DND-41 (cell line): ENCODE measurements at regions not wholly inside any gene's neighbourhood (a gene's known extent, or its start where the extent isn't known, plus 50 kb on each side); places are given as distances from the start of the nearest gene placed in this dataset.

Experiments used
- ATAC-seq: fragments of 200-7000 bp; cut with Tn5 transposase; 3 replicates; pipeline ENCODE4 v1.9.1; 2021; ENCODE audit warnings: low read depth; ENCODE audit not compliant: insufficient read depth
- DNase-seq: peaks from one replicate; pipeline ENCODE4 v3.0.0-alpha.2; 2020
- H2AFZ ChIP-seq: 2 replicates; pipeline ENCODE4 v1.6.0; 2012; ENCODE audit warnings: low read depth, low read length
- H3K27ac ChIP-seq: 2 replicates; pipeline ENCODE4 v1.5.1; 2012; ENCODE audit warnings: low read length, inconsistent platforms
- H3K27me3 ChIP-seq: fragments of 200-600 bp; sonication (generic); 2 replicates; pipeline ENCODE4 v1.6.0; 2012; ENCODE audit warnings: low read length, mild to moderate bottlenecking, inconsistent platforms; ENCODE audit not compliant: insufficient read depth, poor library complexity
- H3K36me3 ChIP-seq: 2 replicates; pipeline ENCODE4 v1.5.1; 2012; ENCODE audit warnings: low read length, inconsistent platforms; ENCODE audit not compliant: insufficient read depth
- H3K4me1 ChIP-seq: 2 replicates; pipeline ENCODE4 v1.5.1; 2012; ENCODE audit warnings: mild to moderate bottlenecking, low read length; ENCODE audit not compliant: insufficient read depth
- H3K4me2 ChIP-seq: 2 replicates; pipeline ENCODE4 v1.6.0; 2012; ENCODE audit warnings: mild to moderate bottlenecking, moderate library complexity, low read length, inconsistent platforms; ENCODE audit not compliant: insufficient read depth
- H3K4me3 ChIP-seq, 2 experiments: fragments of 200-600 bp in 1 of 2; shearing (Covaris generic) in 1 of 2; 2 replicates each; pipeline ENCODE4 v1.5.1; 2012 to 2016; ENCODE audit warnings: inconsistent platforms in 2 of 2, low read length in 2 of 2, mild to moderate bottlenecking in 2 of 2, low read depth in 1 of 2, moderate library complexity in 1 of 2
- H3K79me2 ChIP-seq: 2 replicates; pipeline ENCODE4 v1.6.0; 2012; ENCODE audit warnings: low read length, inconsistent platforms; ENCODE audit not compliant: insufficient read depth
- H3K9ac ChIP-seq: 2 replicates; pipeline ENCODE4 v1.6.0; 2012; ENCODE audit warnings: low read depth, mild to moderate bottlenecking, inconsistent platforms, low read length, moderate library complexity
- H3K9me3 ChIP-seq: 2 replicates; pipeline ENCODE4 v1.5.1; 2012; ENCODE audit warnings: low read length, moderate library complexity, mild to moderate bottlenecking, inconsistent platforms; ENCODE audit not compliant: insufficient read depth, severe bottlenecking
- H4K20me1 ChIP-seq: 2 replicates; pipeline ENCODE4 v1.6.0; 2012; ENCODE audit warnings: low read length; ENCODE audit not compliant: insufficient read depth
- EZH2 ChIP-seq: IDR thresholded peaks from 3 replicates; pipeline ENCODE4 v1.6.1; 2012; ENCODE audit warnings: borderline replicate concordance, low read depth, mild to moderate bottlenecking, moderate library complexity, low read length, inconsistent platforms; ENCODE audit not compliant: severe bottlenecking
- TF ChIP-seq, protein P1 (sequence below): IDR thresholded peaks from 2 replicates; pipeline ENCODE4 v1.5.1; 2012; ENCODE audit warnings: borderline replicate concordance, low read length, moderate library complexity, mild to moderate bottlenecking; ENCODE audit not compliant: poor library complexity, severe bottlenecking; ENCODE audit errors: extremely low read depth

DNA sequence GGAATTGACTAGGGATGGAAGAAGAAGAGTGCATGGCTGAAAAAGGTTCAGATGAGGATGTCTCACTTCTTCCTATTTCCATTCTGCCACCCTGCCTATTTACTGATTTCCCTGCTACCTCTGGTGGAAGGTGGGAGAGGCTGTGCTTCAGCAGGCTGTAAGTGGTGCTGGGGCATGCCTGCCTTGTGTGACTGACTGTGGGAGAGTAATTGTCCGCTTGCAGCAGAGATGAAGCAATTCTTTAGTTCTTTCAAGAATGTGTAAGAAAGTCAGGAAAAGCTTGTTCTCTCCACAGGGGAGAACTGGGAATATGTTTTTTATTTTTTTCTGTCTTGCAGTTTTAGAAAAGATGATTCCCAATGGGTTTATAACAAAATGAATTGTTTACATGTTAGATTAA, 72.5 kb upstream of the NYAP2 start:
- Histone ChIP-seq H3K27me3 (no peaks in the 10 kb centered on the region), H2AFZ (no peak overlapping the region), H3K36me3 (no peaks in the 10 kb centered on the region), H3K9ac (no peak overlapping the region), H3K9me3 (no peaks in the 10 kb centered on the region), H3K27ac (no peak overlapping the region), H3K4me2 (no peak overlapping the region), H3K79me2 (no peaks in the 10 kb centered on the region), H3K4me3 (no peak overlapping the region), H4K20me1 (no peaks in the 10 kb centered on the region), H3K4me1 (no peaks in the 10 kb centered on the region)
- ATAC-seq (no peak), DNase-seq (no peak)
- TF ChIP-seq EZH2: no peak
- TF ChIP-seq, protein P1, sequence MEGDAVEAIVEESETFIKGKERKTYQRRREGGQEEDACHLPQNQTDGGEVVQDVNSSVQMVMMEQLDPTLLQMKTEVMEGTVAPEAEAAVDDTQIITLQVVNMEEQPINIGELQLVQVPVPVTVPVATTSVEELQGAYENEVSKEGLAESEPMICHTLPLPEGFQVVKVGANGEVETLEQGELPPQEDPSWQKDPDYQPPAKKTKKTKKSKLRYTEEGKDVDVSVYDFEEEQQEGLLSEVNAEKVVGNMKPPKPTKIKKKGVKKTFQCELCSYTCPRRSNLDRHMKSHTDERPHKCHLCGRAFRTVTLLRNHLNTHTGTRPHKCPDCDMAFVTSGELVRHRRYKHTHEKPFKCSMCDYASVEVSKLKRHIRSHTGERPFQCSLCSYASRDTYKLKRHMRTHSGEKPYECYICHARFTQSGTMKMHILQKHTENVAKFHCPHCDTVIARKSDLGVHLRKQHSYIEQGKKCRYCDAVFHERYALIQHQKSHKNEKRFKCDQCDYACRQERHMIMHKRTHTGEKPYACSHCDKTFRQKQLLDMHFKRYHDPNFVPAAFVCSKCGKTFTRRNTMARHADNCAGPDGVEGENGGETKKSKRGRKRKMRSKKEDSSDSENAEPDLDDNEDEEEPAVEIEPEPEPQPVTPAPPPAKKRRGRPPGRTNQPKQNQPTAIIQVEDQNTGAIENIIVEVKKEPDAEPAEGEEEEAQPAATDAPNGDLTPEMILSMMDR: no peak

- Histone ChIP-seq H3K4me3 (no peak overlapping the region), H3K27me3 (no peaks in the 10 kb centered on the region), H3K9me3 (peaks cover 6% of the 10 kb centered on the region), H3K9ac (no peak overlapping the region), H3K79me2 (no peaks in the 10 kb centered on the region), H3K36me3 (no peaks in the 10 kb centered on the region), H3K4me2 (no peak overlapping the region), H2AFZ (no peak overlapping the region), H3K4me1 (no peaks in the 10 kb centered on the region), H3K27ac (no peak overlapping the region), H4K20me1 (no peaks in the 10 kb centered on the region)
- DNase-seq (no peak), ATAC-seq (no peak)
- TF ChIP-seq, protein P1: no peak
- TF ChIP-seq EZH2: no peak
Measured at GRCh38 chr2:225319872-225320271, 79.6 kb upstream of the NYAP2 start.

DNA sequence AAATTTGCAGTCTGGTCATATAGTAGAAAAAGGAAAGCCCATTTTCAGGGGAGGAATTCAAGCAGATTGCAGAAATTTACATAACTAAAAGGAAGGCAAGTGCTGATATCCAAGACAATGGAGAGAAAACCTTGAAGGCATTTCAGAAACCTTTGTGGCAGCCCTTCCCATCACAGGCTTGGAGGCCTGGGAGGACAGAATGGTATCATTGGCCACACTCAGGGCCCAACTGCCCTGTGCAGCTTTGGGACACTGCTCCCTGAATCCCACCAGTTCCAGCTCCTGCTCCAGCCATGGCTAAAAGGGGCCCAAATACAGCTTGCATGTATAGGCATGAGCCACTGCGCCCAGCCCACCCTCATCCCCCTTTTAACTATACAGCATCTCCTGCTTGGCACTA, 81.1 kb upstream of the NYAP2 start:
- Histone ChIP-seq H3K4me1 (no peaks in the 10 kb centered on the region), H3K4me2 (no peak overlapping the region), H3K79me2 (no peaks in the 10 kb centered on the region), H3K9ac (no peak overlapping the region), H3K36me3 (no peaks in the 10 kb centered on the region), H3K27ac (no peak overlapping the region), H3K27me3 (no peaks in the 10 kb centered on the region), H4K20me1 (no peaks in the 10 kb centered on the region), H3K9me3 (peaks cover 6% of the 10 kb centered on the region), H3K4me3 (no peak overlapping the region), H2AFZ (no peak overlapping the region)
- DNase-seq (no peak), ATAC-seq (no peak)
- TF ChIP-seq EZH2: no peak
- TF ChIP-seq, protein P1: no peak

GRCh38 chr2:225317186-225317585, 82.3 kb upstream of the NYAP2 start:
- Histone ChIP-seq H2AFZ (no peak overlapping the region), H3K4me1 (no peaks in the 10 kb centered on the region), H3K36me3 (no peaks in the 10 kb centered on the region), H3K27me3 (no peaks in the 10 kb centered on the region), H3K4me3 (no peak overlapping the region), H3K4me2 (no peak overlapping the region), H3K79me2 (no peaks in the 10 kb centered on the region), H3K9me3 (peaks cover 6% of the 10 kb centered on the region), H3K27ac (no peak overlapping the region), H4K20me1 (no peaks in the 10 kb centered on the region), H3K9ac (no peak overlapping the region)
- no peak for ATAC-seq
- no peak for TF ChIP-seq EZH2
- TF ChIP-seq, protein P1: no peak
- no peak for DNase-seq
